Limb (tissue), 2 donors: ENCODE measurements at regions not wholly inside any gene's neighbourhood (a gene's known extent, or its start where the extent isn't known, plus 50 kb on each side); places are given as distances from the start of the nearest gene placed in this dataset.
"Not testable (repeated sequence)": the region's sequence is repeated elsewhere in the genome, so short reads cannot be mapped to it uniquely, and the experiment has no call there.

Experiments
- DNase-seq, 2 donors: peaks; one replicate each; pipeline ENCODE4 v3.0.0-alpha.2; 2016; ENCODE audit errors: extremely low spot score in 2 of 2

- no peak for DNase-seq
Measured at GRCh38 chr13:34351134-34351533, 533.2 kb downstream of the RFC3 start.

DNA sequence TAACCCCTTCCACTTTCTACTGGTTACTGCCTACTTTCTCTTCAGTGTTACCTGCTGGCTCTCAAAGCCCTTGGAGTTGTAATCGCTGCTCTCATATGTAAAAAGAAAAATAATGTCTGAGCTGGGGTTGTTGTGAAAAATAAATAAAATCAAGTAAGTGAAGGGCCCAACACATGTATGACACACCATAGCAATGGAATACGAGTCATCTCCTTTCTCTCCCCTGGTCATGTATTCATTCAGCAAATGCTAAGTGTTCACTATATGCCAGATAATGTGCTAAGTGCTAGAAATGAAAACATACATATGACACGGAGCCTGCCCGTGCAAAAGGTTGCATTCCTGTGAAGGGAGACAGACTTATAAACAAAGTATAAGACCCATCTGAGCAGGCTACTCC is 535.0 kb downstream of the RFC3 start:
- DNase-seq, result no peak

DNA sequence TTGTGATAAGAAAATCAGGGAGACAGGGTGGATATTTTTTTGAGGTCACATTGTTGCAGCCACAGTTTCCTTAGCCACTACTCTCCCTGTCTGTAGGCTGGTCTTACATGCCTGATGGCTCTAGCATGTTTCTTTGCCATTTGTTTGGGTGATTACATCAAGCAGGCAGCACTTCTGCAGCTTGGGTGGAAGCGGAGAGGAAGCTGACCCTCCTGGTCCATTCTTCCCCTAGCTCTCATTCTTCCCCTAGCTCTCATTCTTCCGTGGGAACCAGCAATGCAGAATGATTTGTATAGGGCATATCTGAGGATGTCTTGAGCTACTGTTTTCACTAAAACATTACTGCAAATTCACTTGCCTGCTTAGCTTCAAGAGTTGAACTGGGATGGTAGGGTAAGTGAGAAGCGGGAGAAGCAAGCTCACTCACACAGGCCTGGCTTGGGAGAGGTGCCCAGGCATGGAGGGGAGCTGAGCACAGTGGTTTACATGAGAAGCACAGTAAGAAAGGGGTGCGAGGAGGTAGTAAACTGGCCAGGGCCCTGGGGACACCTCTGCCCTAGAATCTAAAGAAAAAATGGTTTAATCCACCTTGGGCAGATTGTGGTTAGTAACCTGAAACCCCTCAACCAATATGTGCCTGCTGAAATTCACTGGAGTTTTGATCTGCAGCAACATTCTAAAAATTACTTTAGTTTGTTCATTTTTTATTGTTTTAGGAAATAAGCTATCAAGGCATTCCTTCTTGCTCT is 538.9 kb downstream of the RFC3 start:
- no peak for DNase-seq

DNA sequence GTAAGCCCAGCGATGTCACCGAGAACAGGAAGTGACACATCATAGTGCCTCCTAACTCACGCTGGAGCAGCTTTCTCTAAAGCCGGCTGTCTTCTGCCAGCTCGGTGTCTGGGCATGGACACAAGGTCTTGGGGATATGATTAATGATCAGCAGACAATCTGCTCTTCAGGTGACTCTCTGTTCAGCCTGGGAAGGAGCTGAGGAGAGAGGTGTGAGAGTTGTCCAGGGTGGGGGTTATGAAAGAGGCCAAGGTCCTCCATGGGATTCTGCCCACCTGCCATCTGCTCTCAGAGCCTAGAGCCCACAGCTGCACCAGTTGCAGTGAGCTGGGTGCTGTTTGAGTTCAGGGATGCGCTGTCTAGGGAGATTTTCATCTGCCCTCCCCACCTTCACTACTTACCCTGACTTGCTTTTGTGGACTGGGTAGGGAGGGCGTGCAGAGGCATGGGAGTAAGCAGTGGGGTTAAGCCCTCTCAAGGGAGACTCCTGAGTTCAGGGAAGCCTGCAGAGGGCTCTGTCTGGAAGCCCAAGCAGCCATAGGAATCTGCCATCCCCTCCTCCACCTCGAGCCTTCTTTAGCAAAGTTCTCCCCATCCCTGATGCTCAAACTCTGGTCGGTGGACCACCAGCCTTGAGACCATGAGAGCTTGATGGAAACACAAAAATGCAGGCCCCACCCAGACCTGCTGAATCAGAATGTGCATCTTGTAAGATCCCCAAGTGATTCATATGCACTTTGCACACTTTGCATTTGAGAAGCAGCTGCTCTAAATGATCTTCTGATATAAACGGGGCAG is 539.7 kb downstream of the RFC3 start:
- no peak for DNase-seq

GRCh38 chr13:34358811-34359513 is 541.0 kb downstream of the RFC3 start:
- no peak for DNase-seq

GRCh38 chr13:34360702-34361101 is 542.8 kb downstream of the RFC3 start:
- DNase-seq, result no peak

GRCh38 chr13:34361560-34361959 is 543.6 kb downstream of the RFC3 start:
- no peak for DNase-seq

- DNase-seq, result no peak
Measured at GRCh38 chr13:34363266-34363665, 545.3 kb downstream of the RFC3 start.

DNA sequence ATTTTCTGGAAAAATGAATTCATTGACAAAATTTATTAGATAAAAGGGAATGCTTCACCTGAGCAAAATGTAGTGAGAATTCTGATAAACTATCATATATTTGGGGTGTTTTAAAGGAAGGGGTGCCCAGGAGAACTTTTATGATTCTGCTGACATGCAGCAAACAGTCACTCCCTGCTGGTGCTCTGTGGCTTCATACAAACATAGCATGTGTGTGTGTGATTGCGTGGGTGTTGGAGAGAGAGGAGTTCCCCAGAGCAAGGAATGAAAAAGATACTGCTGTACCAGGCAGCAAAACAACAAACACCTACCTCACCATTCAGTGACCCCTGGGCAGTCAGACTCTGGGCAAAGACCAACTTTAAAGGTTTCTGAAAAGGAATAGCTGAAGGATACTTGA is 546.7 kb downstream of the RFC3 start:
- no peak for DNase-seq

- no peak for DNase-seq
Measured at GRCh38 chr13:34369931-34370330, 552.0 kb downstream of the RFC3 start.

- no peak for DNase-seq
Measured at GRCh38 chr13:34371108-34371507, 553.2 kb downstream of the RFC3 start.

- DNase-seq, result no peak
Measured at GRCh38 chr13:34371645-34372395, 553.9 kb downstream of the RFC3 start.

- no peak for DNase-seq
Measured at GRCh38 chr13:34372581-34372980, 554.6 kb downstream of the RFC3 start.

DNA sequence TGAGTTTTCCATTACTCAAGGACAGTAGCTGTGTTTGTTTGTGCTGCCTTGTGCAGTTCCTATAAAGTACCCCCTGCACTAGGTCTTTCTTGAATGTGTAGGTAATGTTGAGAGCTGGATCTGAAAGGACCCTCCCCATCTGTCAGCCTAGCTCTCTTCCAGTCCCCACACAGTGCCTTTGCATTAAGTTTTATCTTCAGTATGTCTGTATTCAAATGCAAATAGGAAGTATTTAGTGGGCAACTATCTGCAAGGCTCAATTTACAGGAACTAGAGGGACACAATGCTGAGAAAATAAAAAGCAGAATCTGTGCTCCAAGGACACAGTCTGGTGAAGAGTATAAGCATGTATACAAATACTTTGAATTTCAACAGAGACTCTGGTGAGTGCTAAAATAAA is 558.5 kb downstream of the RFC3 start:
- no peak for DNase-seq

DNA sequence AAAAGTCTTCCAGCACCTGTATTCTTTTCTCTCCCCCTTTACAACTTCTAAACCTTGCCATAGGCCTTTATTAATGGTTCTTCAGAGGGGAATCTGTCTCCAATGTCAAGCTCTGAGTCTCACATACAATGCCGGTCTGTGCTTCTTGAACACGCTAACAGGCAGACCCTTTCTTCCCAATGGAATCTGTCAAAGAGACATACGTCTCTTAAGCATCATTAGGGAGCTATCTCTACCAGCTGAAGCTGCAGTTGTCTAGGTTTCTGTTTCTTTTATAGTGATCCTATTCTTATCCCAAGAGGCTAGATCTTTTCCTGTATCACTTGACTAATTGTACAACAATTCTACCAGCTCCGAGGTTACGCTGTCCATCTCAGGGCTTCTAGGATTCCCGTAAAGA is 560.8 kb upstream of the NBEA start:
- no peak for DNase-seq

DNA sequence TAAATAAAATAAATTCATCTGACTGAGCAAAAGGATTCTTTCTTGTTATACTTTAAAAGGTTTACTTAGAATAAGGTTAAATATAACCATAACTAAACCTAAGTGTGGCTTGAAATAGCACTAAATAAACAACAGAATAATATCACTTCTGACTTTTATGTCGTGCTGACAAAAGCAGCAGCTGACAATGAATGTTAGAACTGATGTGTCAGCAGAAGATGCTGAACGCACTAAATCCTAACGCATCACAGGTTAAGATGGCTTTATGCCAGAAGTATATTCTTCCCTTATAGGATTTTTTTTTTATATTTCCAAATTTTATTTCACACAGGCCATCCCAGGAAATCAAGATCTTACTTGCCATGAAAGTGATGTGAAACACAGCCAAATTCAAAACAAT is 558.3 kb upstream of the NBEA start:
- no peak for DNase-seq

DNA sequence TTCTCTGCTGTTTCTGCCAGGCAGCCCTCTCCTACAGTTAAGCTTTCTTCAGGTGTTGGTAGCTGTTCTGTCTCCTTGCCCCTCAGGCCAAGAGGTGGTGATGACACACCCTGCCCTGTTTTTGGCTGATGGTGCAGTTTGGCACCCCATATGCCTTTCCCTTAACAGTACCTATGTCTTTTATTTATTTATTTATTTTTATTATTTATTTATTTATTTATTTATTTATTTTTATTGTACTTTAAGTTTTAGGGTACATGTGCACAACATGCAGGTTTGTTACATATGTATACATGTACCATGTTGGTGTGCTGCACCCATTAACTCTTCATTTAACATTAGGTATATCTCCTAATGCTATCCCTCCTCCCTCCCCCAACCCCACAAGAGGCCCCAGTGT is 555.8 kb upstream of the NBEA start:
- not testable (repeated sequence) for DNase-seq

- no peak for DNase-seq
Measured at GRCh38 chr13:34391076-34391475, 551.0 kb upstream of the NBEA start.

- no peak for DNase-seq
Measured at GRCh38 chr13:34401696-34402095, 540.4 kb upstream of the NBEA start.

GRCh38 chr13:34405410-34406181 is 536.5 kb upstream of the NBEA start:
- no peak for DNase-seq

GRCh38 chr13:34408640-34409039 is 533.4 kb upstream of the NBEA start:
- no peak for DNase-seq
